Upper lobe of left lung (tissue), 4 donors: ENCODE measurements at regions not wholly inside any gene's neighbourhood (a gene's known extent, or its start where the extent isn't known, plus 50 kb on each side); places are given as distances from the start of the nearest gene placed in this dataset.

Experiments
- EP300 ChIP-seq, 4 donors: sonication (generic); formaldehyde crosslinking; IDR thresholded peaks; one replicate each; pipeline ENCODE4 v1.5.1; 2017; ENCODE audit warnings: antibody characterized with exemption in 4 of 4, control low read depth in 2 of 4
- POLR2A ChIP-seq, 4 donors: fragments of 450-650 bp; IDR thresholded peaks; one replicate each; pipeline ENCODE4 v1.5.1; 2016 to 2017; ENCODE audit warnings: antibody characterized with exemption in 4 of 4, mild to moderate bottlenecking in 2 of 4
- POLR2AphosphoS5 ChIP-seq, 2 donors: sonication (generic); formaldehyde crosslinking; IDR thresholded peaks; one replicate each; pipeline ENCODE4 v1.5.1; 2017; ENCODE audit warnings: antibody characterized with exemption in 2 of 2
- TF ChIP-seq, protein P1 (sequence below), 6 experiments: fragments of 450-650 bp in 4 of 6; fragments of 200-600 bp in 2 of 6; sonication (generic) in 2 of 6; IDR thresholded peaks; one replicate each; pipeline ENCODE4 v1.5.1; 2016 to 2019; ENCODE audit warnings: antibody characterized with exemption in 6 of 6

DNA sequence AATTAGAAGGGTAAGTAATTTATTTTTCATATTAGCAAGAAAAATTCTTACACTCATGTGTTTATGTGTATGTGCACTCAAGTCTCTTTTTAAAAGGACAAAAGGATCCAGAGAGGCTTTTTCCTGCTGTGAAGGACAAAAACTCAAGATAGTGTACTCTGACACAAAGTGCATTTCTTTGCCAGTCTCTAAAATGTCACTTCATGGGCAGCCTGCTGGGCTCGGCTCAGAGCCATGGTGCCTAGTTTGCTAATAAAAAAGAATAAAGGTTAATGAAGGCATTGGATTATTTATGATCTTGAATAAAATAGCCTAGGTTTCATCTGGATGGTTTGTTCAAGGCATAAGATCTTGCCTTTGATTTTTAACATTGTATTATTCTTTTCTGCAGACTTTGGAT lies 989.0 kb downstream of the TBL1XR1 start:
- TF ChIP-seq, protein P1, sequence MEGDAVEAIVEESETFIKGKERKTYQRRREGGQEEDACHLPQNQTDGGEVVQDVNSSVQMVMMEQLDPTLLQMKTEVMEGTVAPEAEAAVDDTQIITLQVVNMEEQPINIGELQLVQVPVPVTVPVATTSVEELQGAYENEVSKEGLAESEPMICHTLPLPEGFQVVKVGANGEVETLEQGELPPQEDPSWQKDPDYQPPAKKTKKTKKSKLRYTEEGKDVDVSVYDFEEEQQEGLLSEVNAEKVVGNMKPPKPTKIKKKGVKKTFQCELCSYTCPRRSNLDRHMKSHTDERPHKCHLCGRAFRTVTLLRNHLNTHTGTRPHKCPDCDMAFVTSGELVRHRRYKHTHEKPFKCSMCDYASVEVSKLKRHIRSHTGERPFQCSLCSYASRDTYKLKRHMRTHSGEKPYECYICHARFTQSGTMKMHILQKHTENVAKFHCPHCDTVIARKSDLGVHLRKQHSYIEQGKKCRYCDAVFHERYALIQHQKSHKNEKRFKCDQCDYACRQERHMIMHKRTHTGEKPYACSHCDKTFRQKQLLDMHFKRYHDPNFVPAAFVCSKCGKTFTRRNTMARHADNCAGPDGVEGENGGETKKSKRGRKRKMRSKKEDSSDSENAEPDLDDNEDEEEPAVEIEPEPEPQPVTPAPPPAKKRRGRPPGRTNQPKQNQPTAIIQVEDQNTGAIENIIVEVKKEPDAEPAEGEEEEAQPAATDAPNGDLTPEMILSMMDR (IDR thresholded peaks at IDR 0.05) = no peak
- TF ChIP-seq POLR2AphosphoS5 (IDR thresholded peaks at IDR 0.05) (no peak), EP300 (IDR thresholded peaks at IDR 0.05) (no peak), POLR2A (IDR thresholded peaks at IDR 0.05) (no peak)
